Right lobe of liver (tissue), 6 donors: ENCODE measurements at regions not wholly inside any gene's neighbourhood (a gene's known extent, or its start where the extent isn't known, plus 50 kb on each side); places are given as distances from the start of the nearest gene placed in this dataset.

Experiments
- ATAC-seq, 4 donors: fragments of 200-7000 bp; cut with Tn5 transposase; one replicate each; pipeline ENCODE4 v1.9.1; 2020; ENCODE audit warnings: mild to moderate bottlenecking in 4 of 4, moderate library complexity in 4 of 4
- DNase-seq, 3 donors: peaks; one replicate each; pipeline ENCODE4 v3.0.0-alpha.2; 2020
- H3K27ac ChIP-seq, 3 donors: fragments of 200-600 bp; one replicate each; pipeline ENCODE4 v1.8.0; 2022
- H3K27me3 ChIP-seq, 2 donors: fragments of 200-600 bp; one replicate each; pipeline ENCODE4 v1.8.0; 2022
- H3K36me3 ChIP-seq, 4 donors: fragments of 200-600 bp; sonication (generic) in 1 of 4; one replicate each; pipeline versions ENCODE4 v1.5.1 to v1.8.0; 2017 to 2022; ENCODE audit warnings: control low read depth in 1 of 4
- H3K4me1 ChIP-seq, 4 donors: fragments of 200-600 bp; sonication (generic) in 1 of 4; one replicate each; pipeline versions ENCODE4 v1.5.1 to v1.8.0; 2017 to 2022; ENCODE audit warnings: control low read depth in 1 of 4
- H3K4me3 ChIP-seq, 3 donors: fragments of 200-600 bp; one replicate each; pipeline ENCODE4 v1.8.0; 2022
- H3K9me3 ChIP-seq, 4 donors: fragments of 200-600 bp; sonication (generic) in 1 of 4; one replicate each; pipeline versions ENCODE4 v1.5.1 to v1.8.0; 2017 to 2022; ENCODE audit warnings: control low read depth in 1 of 4
- POLR2A ChIP-seq: fragments of 450-650 bp; IDR thresholded peaks from one replicate; pipeline ENCODE4 v1.6.1; 2017; ENCODE audit warnings: antibody characterized with exemption, mild to moderate bottlenecking
- WGBS: methylation state at CpG from one replicate; pipeline ENCODE4 v1.1.6; 2018; ENCODE audit warnings: low coverage, low lambda C conversion rate; ENCODE audit not compliant: insufficient coverage; ENCODE audit errors: missing lambda C conversion rate; 5-methylcytosine and 5-hydroxymethylcytosine counted together
- intact Hi-C, 2 donors: fragments of 100-400 bp; cut with DNase I; formaldehyde crosslinking; loops; one replicate each; pipeline versions ENCODE4 v1.11.2 to v1.14.1; 2022
- TF ChIP-seq, protein P1 (sequence below), 4 donors: fragments of 200-600 bp in 3 of 4; fragments of 450-650 bp in 1 of 4; IDR thresholded peaks; one replicate each; pipeline versions ENCODE4 v1.5.1 to v1.8.0; 2016 to 2022; ENCODE audit warnings: antibody characterized with exemption in 4 of 4, mild to moderate bottlenecking in 2 of 4
- donor health status: DM: no; HTN: yes; CAD: no.
- donor health status: DM: no; HTN: no; CAD: no.
- donor health status: DM: no; HTN: no; CAD: no.
- donor health status: DM: no; HTN: yes; CAD: no.
- donor health status: DM: no; HTN: yes; CAD: no.

DNA sequence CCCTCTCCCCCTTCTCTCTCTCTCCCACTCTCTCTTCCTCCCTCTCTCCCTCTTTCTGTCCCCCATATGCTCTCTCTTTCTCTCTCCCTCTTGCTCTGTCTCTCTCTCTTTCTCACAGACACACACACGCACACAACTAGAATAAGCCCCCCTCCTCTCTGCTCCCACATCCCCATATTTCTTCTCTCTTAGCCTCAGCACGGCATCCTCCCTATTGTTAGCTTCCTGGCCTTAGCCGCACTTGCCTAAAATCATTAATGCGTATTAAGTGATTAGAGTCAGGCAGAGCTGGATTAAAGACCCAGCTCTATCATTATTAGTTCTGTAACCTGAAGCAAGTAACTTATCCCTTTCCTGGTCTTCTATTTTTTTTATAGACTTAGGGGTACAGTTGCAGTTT lies 319.0 kb upstream of the C16orf82 start:
- WGBS: 39% methylated on average over 4 of the region's 4 CpGs
- no peak for ATAC-seq
- H3K9me3 ChIP-seq: no peaks in the 10 kb centered on the region

GRCh38 chr16:26749072-26749471 lies 317.7 kb upstream of the C16orf82 start:
- Histone ChIP-seq H3K4me3 (no peak overlapping the region), H3K9me3 (no peaks in the 10 kb centered on the region), H3K36me3 (no peaks in the 10 kb centered on the region), H3K4me1 (no peaks in the 10 kb centered on the region), H3K27ac (no peak overlapping the region), H3K27me3 (no peaks in the 10 kb centered on the region)
- DNase-seq (no peak), ATAC-seq (no peak)
- no peak for TF ChIP-seq POLR2A
- TF ChIP-seq, protein P1, sequence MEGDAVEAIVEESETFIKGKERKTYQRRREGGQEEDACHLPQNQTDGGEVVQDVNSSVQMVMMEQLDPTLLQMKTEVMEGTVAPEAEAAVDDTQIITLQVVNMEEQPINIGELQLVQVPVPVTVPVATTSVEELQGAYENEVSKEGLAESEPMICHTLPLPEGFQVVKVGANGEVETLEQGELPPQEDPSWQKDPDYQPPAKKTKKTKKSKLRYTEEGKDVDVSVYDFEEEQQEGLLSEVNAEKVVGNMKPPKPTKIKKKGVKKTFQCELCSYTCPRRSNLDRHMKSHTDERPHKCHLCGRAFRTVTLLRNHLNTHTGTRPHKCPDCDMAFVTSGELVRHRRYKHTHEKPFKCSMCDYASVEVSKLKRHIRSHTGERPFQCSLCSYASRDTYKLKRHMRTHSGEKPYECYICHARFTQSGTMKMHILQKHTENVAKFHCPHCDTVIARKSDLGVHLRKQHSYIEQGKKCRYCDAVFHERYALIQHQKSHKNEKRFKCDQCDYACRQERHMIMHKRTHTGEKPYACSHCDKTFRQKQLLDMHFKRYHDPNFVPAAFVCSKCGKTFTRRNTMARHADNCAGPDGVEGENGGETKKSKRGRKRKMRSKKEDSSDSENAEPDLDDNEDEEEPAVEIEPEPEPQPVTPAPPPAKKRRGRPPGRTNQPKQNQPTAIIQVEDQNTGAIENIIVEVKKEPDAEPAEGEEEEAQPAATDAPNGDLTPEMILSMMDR (IDR thresholded peaks at IDR 0.05): no peak
- intact Hi-C loops: no loop called here
- 25% methylated on average over 2 of the region's 2 CpGs for WGBS

More for the DNA sequence above, 319.0 kb upstream of the C16orf82 start:
- H3K4me3 ChIP-seq: no peak overlapping the region
- H3K4me1 ChIP-seq: no peaks in the 10 kb centered on the region
- DNase-seq: no peak
- no peak overlapping the region for H3K27ac ChIP-seq
- no peaks in the 10 kb centered on the region for H3K36me3 ChIP-seq
- intact Hi-C loops: no loop called here
- no peaks in the 10 kb centered on the region for H3K27me3 ChIP-seq
- TF ChIP-seq, protein P1 (IDR thresholded peaks at IDR 0.05): no peak
- TF ChIP-seq POLR2A: no peak

- intact Hi-C loops: no loop called here
- Histone ChIP-seq H3K9me3 (no peaks in the 10 kb centered on the region), H3K36me3 (no peaks in the 10 kb centered on the region), H3K4me3 (no peak overlapping the region), H3K27me3 (no peaks in the 10 kb centered on the region), H3K27ac (no peak overlapping the region), H3K4me1 (no peaks in the 10 kb centered on the region)
- ATAC-seq: no peak
- DNase-seq: no peak
- TF ChIP-seq, protein P1 (IDR thresholded peaks at IDR 0.05): no peak
- no peak for TF ChIP-seq POLR2A
- WGBS: 67% methylated on average over 2 of the region's 2 CpGs
Measured at GRCh38 chr16:26752166-26752565, 314.6 kb upstream of the C16orf82 start.

- no peaks in the 10 kb centered on the region for H3K9me3 ChIP-seq
- DNase-seq: no peak
- no peaks in the 10 kb centered on the region for H3K36me3 ChIP-seq
- TF ChIP-seq POLR2A: no peak
- TF ChIP-seq, protein P1 (IDR thresholded peaks at IDR 0.05): no peak
- H3K27ac ChIP-seq: no peak overlapping the region
- H3K27me3 ChIP-seq: no peaks in the 10 kb centered on the region
- 0% methylated on average over 1 of the region's 1 CpG for WGBS
- H3K4me1 ChIP-seq: no peaks in the 10 kb centered on the region
- no peak for ATAC-seq
- intact Hi-C loops: no loop called here
- H3K4me3 ChIP-seq: no peak overlapping the region
Measured at GRCh38 chr16:26756633-26757032, 310.1 kb upstream of the C16orf82 start.

DNA sequence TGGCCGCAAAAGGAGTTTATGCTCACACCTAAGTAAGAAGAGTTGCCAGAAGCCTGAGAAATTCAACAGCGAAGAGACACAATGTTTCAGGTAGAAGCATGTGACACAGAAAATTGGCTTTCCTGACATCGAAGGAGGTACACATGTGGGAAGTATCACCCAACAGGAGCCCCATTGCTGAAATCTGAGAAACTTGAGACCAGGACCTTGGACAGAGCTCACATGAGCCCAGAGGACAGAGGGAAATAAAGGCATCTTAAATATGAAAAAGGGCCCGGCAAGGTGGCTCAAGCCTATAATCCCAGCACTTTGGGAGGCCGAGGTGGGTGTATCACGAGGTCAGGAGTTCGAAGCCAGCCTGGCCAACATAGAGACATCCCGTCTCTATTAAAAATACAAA lies 304.1 kb upstream of the C16orf82 start:
- DNase-seq (no peak), ATAC-seq (no peak)
- Histone ChIP-seq H3K36me3 (no peaks in the 10 kb centered on the region), H3K4me1 (no peaks in the 10 kb centered on the region), H3K27ac (no peak overlapping the region), H3K27me3 (no peaks in the 10 kb centered on the region), H3K9me3 (no peaks in the 10 kb centered on the region), H3K4me3 (no peak overlapping the region)
- intact Hi-C loops: no loop called here
- WGBS: 59% methylated on average over 8 of the region's 8 CpGs
- no peak for TF ChIP-seq POLR2A
- TF ChIP-seq, protein P1 (IDR thresholded peaks at IDR 0.05): no peak
